ENCODE measurements at regions not wholly inside any gene's neighbourhood (a gene's known extent, or its start where the extent isn't known, plus 50 kb on each side); places are given as distances from the start of the nearest gene placed in this dataset.

DNA sequence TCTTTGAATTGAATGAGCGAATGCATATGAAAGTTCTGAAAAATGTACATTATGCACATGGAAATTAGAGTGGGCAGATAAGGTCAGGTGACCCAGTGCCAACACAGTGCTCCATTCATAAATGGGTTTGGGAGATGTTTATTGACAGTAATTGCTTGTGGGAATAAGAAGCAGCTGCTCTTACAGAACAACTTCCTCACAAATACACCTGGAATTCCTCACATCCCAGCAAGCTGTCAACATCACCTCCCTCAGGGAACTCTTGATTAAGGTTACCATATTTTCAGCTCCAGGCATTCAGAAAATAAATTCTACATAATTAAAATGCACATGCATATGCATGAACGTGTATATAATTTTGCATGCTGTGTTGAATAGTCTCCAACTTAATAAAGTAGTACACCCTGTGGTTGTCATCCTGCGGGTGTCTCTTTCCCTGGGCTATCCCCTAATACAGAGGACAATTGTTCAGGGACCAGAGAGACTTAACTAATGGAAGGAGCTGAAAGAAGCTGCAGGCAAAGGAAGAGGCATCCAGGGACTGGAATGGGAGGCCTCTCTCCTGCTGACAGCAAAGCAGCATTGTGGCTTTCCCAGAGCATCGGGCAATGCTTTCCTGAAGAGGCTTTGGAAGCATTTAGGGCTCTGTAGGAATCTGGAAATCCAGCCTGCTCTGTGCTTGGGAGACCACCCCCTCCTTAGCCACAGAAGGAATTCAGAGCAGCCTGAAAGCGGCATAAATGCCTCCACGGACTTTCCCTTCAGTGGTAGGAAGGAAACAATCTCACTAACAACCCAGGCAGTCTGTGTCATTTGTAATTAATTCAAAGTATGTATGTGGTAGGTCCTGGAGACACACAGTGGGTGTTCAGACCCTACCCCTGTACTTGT lies 55.2 kb upstream of the GNG12 start:
- TF ChIP-seq GABPA (IDR thresholded peaks at IDR 0.05; ENCODE audit: low read depth) (no peak), POLR2AphosphoS5 (IDR thresholded peaks at IDR 0.05; ENCODE audit: low read depth) (no peak), SPI1 (IDR thresholded peaks at IDR 0.05; ENCODE audit: borderline replicate concordance, low read depth) (no peak)
- TF ChIP-seq, protein P1, sequence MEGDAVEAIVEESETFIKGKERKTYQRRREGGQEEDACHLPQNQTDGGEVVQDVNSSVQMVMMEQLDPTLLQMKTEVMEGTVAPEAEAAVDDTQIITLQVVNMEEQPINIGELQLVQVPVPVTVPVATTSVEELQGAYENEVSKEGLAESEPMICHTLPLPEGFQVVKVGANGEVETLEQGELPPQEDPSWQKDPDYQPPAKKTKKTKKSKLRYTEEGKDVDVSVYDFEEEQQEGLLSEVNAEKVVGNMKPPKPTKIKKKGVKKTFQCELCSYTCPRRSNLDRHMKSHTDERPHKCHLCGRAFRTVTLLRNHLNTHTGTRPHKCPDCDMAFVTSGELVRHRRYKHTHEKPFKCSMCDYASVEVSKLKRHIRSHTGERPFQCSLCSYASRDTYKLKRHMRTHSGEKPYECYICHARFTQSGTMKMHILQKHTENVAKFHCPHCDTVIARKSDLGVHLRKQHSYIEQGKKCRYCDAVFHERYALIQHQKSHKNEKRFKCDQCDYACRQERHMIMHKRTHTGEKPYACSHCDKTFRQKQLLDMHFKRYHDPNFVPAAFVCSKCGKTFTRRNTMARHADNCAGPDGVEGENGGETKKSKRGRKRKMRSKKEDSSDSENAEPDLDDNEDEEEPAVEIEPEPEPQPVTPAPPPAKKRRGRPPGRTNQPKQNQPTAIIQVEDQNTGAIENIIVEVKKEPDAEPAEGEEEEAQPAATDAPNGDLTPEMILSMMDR (IDR thresholded peaks at IDR 0.05; ENCODE audit: insufficient read depth, low read length), result no peak
- TF ChIP-seq, protein P2, sequence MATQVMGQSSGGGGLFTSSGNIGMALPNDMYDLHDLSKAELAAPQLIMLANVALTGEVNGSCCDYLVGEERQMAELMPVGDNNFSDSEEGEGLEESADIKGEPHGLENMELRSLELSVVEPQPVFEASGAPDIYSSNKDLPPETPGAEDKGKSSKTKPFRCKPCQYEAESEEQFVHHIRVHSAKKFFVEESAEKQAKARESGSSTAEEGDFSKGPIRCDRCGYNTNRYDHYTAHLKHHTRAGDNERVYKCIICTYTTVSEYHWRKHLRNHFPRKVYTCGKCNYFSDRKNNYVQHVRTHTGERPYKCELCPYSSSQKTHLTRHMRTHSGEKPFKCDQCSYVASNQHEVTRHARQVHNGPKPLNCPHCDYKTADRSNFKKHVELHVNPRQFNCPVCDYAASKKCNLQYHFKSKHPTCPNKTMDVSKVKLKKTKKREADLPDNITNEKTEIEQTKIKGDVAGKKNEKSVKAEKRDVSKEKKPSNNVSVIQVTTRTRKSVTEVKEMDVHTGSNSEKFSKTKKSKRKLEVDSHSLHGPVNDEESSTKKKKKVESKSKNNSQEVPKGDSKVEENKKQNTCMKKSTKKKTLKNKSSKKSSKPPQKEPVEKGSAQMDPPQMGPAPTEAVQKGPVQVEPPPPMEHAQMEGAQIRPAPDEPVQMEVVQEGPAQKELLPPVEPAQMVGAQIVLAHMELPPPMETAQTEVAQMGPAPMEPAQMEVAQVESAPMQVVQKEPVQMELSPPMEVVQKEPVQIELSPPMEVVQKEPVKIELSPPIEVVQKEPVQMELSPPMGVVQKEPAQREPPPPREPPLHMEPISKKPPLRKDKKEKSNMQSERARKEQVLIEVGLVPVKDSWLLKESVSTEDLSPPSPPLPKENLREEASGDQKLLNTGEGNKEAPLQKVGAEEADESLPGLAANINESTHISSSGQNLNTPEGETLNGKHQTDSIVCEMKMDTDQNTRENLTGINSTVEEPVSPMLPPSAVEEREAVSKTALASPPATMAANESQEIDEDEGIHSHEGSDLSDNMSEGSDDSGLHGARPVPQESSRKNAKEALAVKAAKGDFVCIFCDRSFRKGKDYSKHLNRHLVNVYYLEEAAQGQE (IDR thresholded peaks at IDR 0.05; ENCODE audit: insufficient replicate concordance, low read depth), result no peak
- Histone ChIP-seq H3K4me3 (replicated peaks; ENCODE audit: insufficient read depth, low read length) (no peak overlapping the region), H3K27me3 (ENCODE audit: insufficient read depth, poor library complexity, severe bottlenecking) (no peaks in the 10 kb centered on the region), H3K27ac (replicated peaks) (no peak overlapping the region)
- no peak for DNase-seq (ENCODE audit: low read depth in 1 of 2, low spot score in 1 of 2)

DNA sequence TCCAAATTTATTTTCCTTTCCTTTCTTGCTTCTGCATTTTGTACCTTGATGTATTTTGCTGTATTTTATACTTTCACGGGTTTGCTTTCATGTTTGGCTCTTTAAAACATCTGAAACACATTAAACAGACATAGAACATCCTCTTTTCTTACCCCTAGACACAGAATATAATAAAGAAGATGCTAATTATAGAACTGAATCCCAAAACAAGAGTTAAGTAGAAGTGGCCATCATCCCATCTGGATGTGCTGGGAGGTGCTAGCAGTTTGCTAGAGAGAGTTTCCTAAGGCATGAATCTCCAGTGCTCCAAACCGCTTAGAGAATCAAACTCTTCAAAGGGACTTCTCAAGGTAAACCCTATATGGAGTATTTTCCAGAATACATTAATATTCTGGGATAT lies 53.9 kb upstream of the GNG12 start:
- no peak overlapping the region for H3K4me3 ChIP-seq (replicated peaks; ENCODE audit: insufficient read depth, low read length)
- H3K27ac ChIP-seq (replicated peaks), result no peak overlapping the region
- H3K27me3 ChIP-seq (ENCODE audit: insufficient read depth, poor library complexity, severe bottlenecking), result no peaks in the 10 kb centered on the region
- TF ChIP-seq SPI1 (IDR thresholded peaks at IDR 0.05; ENCODE audit: borderline replicate concordance, low read depth) (no peak), GABPA (IDR thresholded peaks at IDR 0.05; ENCODE audit: low read depth) (no peak), POLR2AphosphoS5 (IDR thresholded peaks at IDR 0.05; ENCODE audit: low read depth) (no peak)
- TF ChIP-seq, protein P2 (IDR thresholded peaks at IDR 0.05; ENCODE audit: insufficient replicate concordance, low read depth), result no peak
- TF ChIP-seq, protein P1 (IDR thresholded peaks at IDR 0.05; ENCODE audit: insufficient read depth, low read length), result no peak
- DNase-seq (ENCODE audit: low read depth in 1 of 2, low spot score in 1 of 2), result no peak

DNA sequence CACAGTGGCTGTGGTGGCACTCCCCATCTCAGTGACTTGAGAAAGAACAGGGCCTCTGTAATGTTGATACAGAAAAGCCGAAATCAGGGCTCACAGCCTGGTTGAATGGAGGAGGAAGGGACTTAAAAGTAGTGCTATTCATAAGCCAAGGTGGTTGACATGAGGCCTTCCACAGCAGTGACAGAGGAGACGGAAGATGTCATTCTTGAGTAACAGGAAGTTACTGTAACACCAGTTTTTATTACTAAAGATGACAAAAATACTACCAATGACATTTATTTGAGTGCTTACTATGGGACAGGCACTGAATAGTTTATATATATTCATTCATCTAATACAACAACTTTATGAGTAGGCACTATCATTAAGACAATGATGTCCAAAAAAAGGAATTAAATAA lies 52.8 kb upstream of the GNG12 start:
- no peak overlapping the region for H3K4me3 ChIP-seq (replicated peaks; ENCODE audit: insufficient read depth, low read length)
- H3K27me3 ChIP-seq (ENCODE audit: insufficient read depth, poor library complexity, severe bottlenecking), result no peaks in the 10 kb centered on the region
- DNase-seq (ENCODE audit: low read depth in 1 of 2, low spot score in 1 of 2), result peak in 1 of 2 experiments; percentile 34
- peak; percentile 51 for TF ChIP-seq GABPA (IDR thresholded peaks at IDR 0.05; ENCODE audit: low read depth)
- TF ChIP-seq POLR2AphosphoS5 (IDR thresholded peaks at IDR 0.05; ENCODE audit: low read depth), result no peak
- no peak for TF ChIP-seq SPI1 (IDR thresholded peaks at IDR 0.05; ENCODE audit: borderline replicate concordance, low read depth)
- TF ChIP-seq, protein P2 (IDR thresholded peaks at IDR 0.05; ENCODE audit: insufficient replicate concordance, low read depth), result no peak
- TF ChIP-seq, protein P1 (IDR thresholded peaks at IDR 0.05; ENCODE audit: insufficient read depth, low read length), result no peak
- no peak overlapping the region for H3K27ac ChIP-seq (replicated peaks)
